SK-N-SH treated with all-trans-retinoic acid at 6 μM for 48 hours (cell line): ENCODE measurements at regions not wholly inside any gene's neighbourhood (a gene's known extent, or its start where the extent isn't known, plus 50 kb on each side); places are given as distances from the start of the nearest gene placed in this dataset.

Experiments used
- ATAC-seq: fragments of 200-7000 bp; cut with Tn5 transposase; 3 replicates; pipeline ENCODE4 v1.9.1; 2020; ENCODE audit warnings: mild to moderate bottlenecking, moderate library complexity
- ARNTL ChIP-seq: fragments of 450-650 bp; formaldehyde crosslinking; IDR thresholded peaks from 2 replicates; pipeline ENCODE4 v1.5.0; 2020; ENCODE audit warnings: low read depth, mild to moderate bottlenecking, moderate library complexity, borderline replicate concordance
- BACH2 ChIP-seq: fragments of 250-450 bp; sonication (Bioruptor Pico); IDR thresholded peaks from 2 replicates; pipeline ENCODE4 v1.9.0; 2021; ENCODE audit warnings: mild to moderate bottlenecking, borderline replicate concordance
- CREB5 ChIP-seq: fragments of 250-450 bp; sonication (Bioruptor Pico); IDR thresholded peaks from 2 replicates; pipeline ENCODE4 v1.5.1; 2020; ENCODE audit warnings: low read depth, mild to moderate bottlenecking, moderate library complexity
- CSDC2 ChIP-seq: fragments of 250-450 bp; sonication (Bioruptor Pico); IDR thresholded peaks from 2 replicates; pipeline ENCODE4 v1.5.0; 2020; ENCODE audit warnings: mild to moderate bottlenecking, moderate library complexity
- CSRNP3 ChIP-seq: fragments of 250-450 bp; sonication (Bioruptor Pico); IDR thresholded peaks from 2 replicates; pipeline ENCODE4 v1.5.1; 2021; ENCODE audit warnings: mild to moderate bottlenecking, moderate library complexity
- ESRRG ChIP-seq: fragments of 250-450 bp; sonication (Bioruptor Pico); IDR thresholded peaks from 2 replicates; pipeline ENCODE4 v1.6.1; 2021; ENCODE audit warnings: mild to moderate bottlenecking
- GLIS3 ChIP-seq: fragments of 250-450 bp; sonication (Bioruptor Pico); IDR thresholded peaks from 2 replicates; pipeline ENCODE4 v1.5.0; 2020; ENCODE audit warnings: mild to moderate bottlenecking, moderate library complexity
- ISL1 ChIP-seq: fragments of 250-450 bp; sonication (Bioruptor Pico); IDR thresholded peaks from 2 replicates; pipeline ENCODE4 v2.1.2; 2022; ENCODE audit warnings: mild to moderate bottlenecking, moderate library complexity
- OSR1 ChIP-seq: fragments of 250-450 bp; sonication (Bioruptor Pico); IDR thresholded peaks from 2 replicates; pipeline ENCODE4 v1.8.0; 2022; ENCODE audit warnings: moderate library complexity, mild to moderate bottlenecking, inconsistent platforms
- RARB ChIP-seq: fragments of 250-450 bp; sonication (Bioruptor Pico); IDR thresholded peaks from 2 replicates; pipeline ENCODE4 v1.8.0; 2021; ENCODE audit warnings: mild to moderate bottlenecking, moderate library complexity
- SNAI2 ChIP-seq: fragments of 250-450 bp; sonication (Bioruptor Pico); IDR thresholded peaks from 2 replicates; pipeline ENCODE4 v1.5.0; 2020; ENCODE audit warnings: mild to moderate bottlenecking, moderate library complexity
- TCF4 ChIP-seq: fragments of 250-450 bp; sonication (Bioruptor Pico); IDR thresholded peaks from 2 replicates; pipeline ENCODE4 v1.8.0; 2021; ENCODE audit warnings: mild to moderate bottlenecking, moderate library complexity, borderline replicate concordance
- TOX ChIP-seq: fragments of 250-450 bp; sonication (Bioruptor Pico); IDR thresholded peaks from 2 replicates; pipeline ENCODE4 v1.8.0; 2021; ENCODE audit warnings: mild to moderate bottlenecking, moderate library complexity, borderline replicate concordance
- TSHZ2 ChIP-seq: fragments of 250-450 bp; sonication (Bioruptor Pico); IDR thresholded peaks from 2 replicates; pipeline ENCODE4 v1.5.0; 2020; ENCODE audit warnings: mild to moderate bottlenecking, moderate library complexity
- ZC3H10 ChIP-seq: fragments of 250-450 bp; sonication (Bioruptor Pico); IDR thresholded peaks from 2 replicates; pipeline ENCODE4 v1.5.1; 2021; ENCODE audit warnings: mild to moderate bottlenecking, moderate library complexity
- ZFP3 ChIP-seq: fragments of 250-450 bp; sonication (Bioruptor Pico); IDR thresholded peaks from 2 replicates; pipeline ENCODE4 v1.5.0; 2020; ENCODE audit warnings: mild to moderate bottlenecking, moderate library complexity
- ZNF565 ChIP-seq: fragments of 450-650 bp; formaldehyde crosslinking; conservative IDR thresholded peaks from 2 replicates; pipeline ENCODE4 v1.5.0; 2020; ENCODE audit warnings: low read depth, mild to moderate bottlenecking, moderate library complexity
- ZNF70 ChIP-seq: fragments of 450-650 bp; formaldehyde crosslinking; IDR thresholded peaks from 2 replicates; pipeline ENCODE4 v1.5.0; 2020; ENCODE audit warnings: mild to moderate bottlenecking, moderate library complexity
- ZNF8 ChIP-seq: fragments of 450-650 bp; formaldehyde crosslinking; IDR thresholded peaks from 2 replicates; pipeline ENCODE4 v1.5.0; 2020; ENCODE audit warnings: mild to moderate bottlenecking, moderate library complexity
- TF ChIP-seq, protein P1 (sequence below): fragments of 250-450 bp; sonication (Bioruptor Pico); IDR thresholded peaks from 2 replicates; pipeline ENCODE4 v1.8.0; 2021; ENCODE audit warnings: low read depth, mild to moderate bottlenecking, moderate library complexity, borderline replicate concordance
- TF ChIP-seq, protein P2 (sequence below): fragments of 250-450 bp; sonication (Bioruptor Pico); IDR thresholded peaks from 2 replicates; pipeline ENCODE4 v1.8.0; 2020; ENCODE audit warnings: mild to moderate bottlenecking, moderate library complexity, borderline replicate concordance

DNA sequence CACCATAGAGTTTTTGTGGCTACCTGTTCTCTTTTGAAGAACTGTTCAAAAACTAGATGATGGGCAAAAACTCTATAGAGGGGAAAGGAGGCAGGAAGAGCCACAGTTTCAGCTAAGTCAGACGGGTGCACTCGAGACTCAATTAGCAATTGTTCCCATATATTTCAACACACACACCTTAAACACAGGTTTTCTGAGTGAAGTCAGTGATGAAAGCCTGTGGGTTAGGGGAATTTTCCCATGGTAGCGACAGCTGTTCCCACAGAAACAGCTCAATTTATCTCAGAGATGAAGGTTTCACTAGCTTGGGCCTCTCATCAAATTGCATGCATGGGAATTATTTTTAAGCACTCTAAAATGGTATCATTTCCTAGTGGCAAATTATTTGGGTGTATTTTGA lies 143.4 kb downstream of the ZIC5 start:
- ATAC-seq: no peak
- TF ChIP-seq SNAI2 (CRISPR knock-in tag) (no peak), ZNF565 (CRISPR knock-in tag) (no peak), ZFP3 (CRISPR knock-in tag) (no peak), ZNF70 (CRISPR knock-in tag) (no peak), CSRNP3 (CRISPR knock-in tag) (no peak), ZC3H10 (CRISPR knock-in tag) (no peak), ZNF8 (CRISPR knock-in tag) (no peak), OSR1 (CRISPR knock-in tag) (no peak)

GRCh38 chr13:99827011-99827772 lies 144.4 kb downstream of the ZIC5 start:
- TF ChIP-seq, protein P1, sequence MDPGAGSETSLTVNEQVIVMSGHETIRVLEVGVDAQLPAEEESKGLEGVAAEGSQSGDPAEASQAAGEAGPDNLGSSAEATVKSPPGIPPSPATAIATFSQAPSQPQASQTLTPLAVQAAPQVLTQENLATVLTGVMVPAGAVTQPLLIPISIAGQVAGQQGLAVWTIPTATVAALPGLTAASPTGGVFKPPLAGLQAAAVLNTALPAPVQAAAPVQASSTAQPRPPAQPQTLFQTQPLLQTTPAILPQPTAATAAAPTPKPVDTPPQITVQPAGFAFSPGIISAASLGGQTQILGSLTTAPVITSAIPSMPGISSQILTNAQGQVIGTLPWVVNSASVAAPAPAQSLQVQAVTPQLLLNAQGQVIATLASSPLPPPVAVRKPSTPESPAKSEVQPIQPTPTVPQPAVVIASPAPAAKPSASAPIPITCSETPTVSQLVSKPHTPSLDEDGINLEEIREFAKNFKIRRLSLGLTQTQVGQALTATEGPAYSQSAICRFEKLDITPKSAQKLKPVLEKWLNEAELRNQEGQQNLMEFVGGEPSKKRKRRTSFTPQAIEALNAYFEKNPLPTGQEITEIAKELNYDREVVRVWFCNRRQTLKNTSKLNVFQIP (CRISPR knock-in tag): no peak
- TF ChIP-seq TSHZ2 (no peak), TCF4 (CRISPR knock-in tag) (no peak), CREB5 (no peak), ISL1 (CRISPR knock-in tag) (no peak), BACH2 (CRISPR knock-in tag) (no peak), CSDC2 (CRISPR knock-in tag) (no peak), GLIS3 (CRISPR knock-in tag) (no peak), ARNTL (CRISPR knock-in tag) (no peak), ZFP3 (CRISPR knock-in tag) (no peak), TOX (CRISPR knock-in tag) (no peak), ESRRG (CRISPR knock-in tag) (no peak), ZNF70 (CRISPR knock-in tag) (no peak), RARB (CRISPR knock-in tag) (no peak), ZC3H10 (CRISPR knock-in tag) (no peak), ZNF8 (CRISPR knock-in tag) (no peak)
- TF ChIP-seq, protein P2, sequence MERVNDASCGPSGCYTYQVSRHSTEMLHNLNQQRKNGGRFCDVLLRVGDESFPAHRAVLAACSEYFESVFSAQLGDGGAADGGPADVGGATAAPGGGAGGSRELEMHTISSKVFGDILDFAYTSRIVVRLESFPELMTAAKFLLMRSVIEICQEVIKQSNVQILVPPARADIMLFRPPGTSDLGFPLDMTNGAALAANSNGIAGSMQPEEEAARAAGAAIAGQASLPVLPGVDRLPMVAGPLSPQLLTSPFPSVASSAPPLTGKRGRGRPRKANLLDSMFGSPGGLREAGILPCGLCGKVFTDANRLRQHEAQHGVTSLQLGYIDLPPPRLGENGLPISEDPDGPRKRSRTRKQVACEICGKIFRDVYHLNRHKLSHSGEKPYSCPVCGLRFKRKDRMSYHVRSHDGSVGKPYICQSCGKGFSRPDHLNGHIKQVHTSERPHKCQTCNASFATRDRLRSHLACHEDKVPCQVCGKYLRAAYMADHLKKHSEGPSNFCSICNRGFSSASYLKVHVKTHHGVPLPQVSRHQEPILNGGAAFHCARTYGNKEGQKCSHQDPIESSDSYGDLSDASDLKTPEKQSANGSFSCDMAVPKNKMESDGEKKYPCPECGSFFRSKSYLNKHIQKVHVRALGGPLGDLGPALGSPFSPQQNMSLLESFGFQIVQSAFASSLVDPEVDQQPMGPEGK (CRISPR knock-in tag): no peak
- ATAC-seq: no peak

DNA sequence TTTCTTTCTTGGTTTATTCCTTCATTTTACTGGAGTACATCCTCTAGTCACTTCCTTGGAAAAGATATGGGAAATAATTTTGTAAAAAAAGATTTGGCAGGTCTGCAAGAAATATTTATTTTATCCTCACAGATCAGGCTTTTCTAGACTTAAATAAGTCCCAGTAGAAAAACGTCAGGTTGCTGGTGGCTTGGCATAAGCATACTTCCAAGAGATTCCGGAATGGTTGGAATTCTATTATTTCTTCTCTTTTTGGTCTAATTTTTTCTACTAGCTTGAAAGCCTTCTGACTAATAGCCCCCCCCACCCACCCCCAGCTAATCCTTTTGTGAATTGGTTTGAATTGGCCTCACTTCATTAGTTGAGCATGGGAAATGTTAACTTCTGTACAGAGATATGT lies 147.6 kb downstream of the ZIC5 start:
- ATAC-seq: no peak
- no peak for TF ChIP-seq ZNF8 (CRISPR knock-in tag)
- no peak for TF ChIP-seq ZFP3 (CRISPR knock-in tag)
- no peak for TF ChIP-seq ISL1 (CRISPR knock-in tag)
- no peak for TF ChIP-seq CREB5
